H1 (cell line): ENCODE measurements at regions not wholly inside any gene's neighbourhood (a gene's known extent, or its start where the extent isn't known, plus 50 kb on each side); places are given as distances from the start of the nearest gene placed in this dataset.

Source experiments
- EZH2 ChIP-seq: fragments of 200-600 bp; sonication (generic); IDR thresholded peaks from 2 replicates; pipeline ENCODE4 v1.7.1; 2012; ENCODE audit warnings: low read depth, mild to moderate bottlenecking, moderate library complexity, low read length, inconsistent platforms; ENCODE audit not compliant: severe bottlenecking
- TF ChIP-seq, protein P1 (sequence below), 3 experiments: IDR thresholded peaks; 1 replicate in 2 of 3; 2 replicates in 1 of 3; pipeline versions ENCODE4 v1.5.1 to v1.6.1; 2011; ENCODE audit warnings: low read length in 3 of 3, mild to moderate bottlenecking in 3 of 3, inconsistent platforms in 2 of 3, low read depth in 1 of 3, moderate library complexity in 1 of 3; ENCODE audit not compliant: insufficient read depth in 1 of 3; ENCODE audit errors: control extremely low read depth in 1 of 3

DNA sequence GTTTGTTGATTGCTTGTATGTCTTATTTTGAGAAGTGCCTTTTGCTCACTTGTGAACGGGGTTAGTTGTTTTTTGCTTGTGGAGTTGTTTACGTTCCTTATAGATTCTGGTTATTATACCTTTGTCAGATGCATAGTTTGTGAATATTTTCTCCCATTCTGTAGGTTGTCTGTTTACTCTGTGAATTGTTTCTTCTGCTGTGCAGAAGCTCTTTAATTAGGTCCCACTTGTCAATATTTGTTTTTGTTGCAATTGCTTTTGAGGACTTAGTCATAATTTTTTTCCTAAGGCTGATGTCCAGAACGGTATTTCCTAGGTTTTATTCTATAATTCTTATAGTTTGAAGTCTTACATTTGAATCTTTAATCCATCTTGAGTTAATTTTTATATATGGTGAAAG, 285.3 kb upstream of the GADL1 start:
- TF ChIP-seq, protein P1, sequence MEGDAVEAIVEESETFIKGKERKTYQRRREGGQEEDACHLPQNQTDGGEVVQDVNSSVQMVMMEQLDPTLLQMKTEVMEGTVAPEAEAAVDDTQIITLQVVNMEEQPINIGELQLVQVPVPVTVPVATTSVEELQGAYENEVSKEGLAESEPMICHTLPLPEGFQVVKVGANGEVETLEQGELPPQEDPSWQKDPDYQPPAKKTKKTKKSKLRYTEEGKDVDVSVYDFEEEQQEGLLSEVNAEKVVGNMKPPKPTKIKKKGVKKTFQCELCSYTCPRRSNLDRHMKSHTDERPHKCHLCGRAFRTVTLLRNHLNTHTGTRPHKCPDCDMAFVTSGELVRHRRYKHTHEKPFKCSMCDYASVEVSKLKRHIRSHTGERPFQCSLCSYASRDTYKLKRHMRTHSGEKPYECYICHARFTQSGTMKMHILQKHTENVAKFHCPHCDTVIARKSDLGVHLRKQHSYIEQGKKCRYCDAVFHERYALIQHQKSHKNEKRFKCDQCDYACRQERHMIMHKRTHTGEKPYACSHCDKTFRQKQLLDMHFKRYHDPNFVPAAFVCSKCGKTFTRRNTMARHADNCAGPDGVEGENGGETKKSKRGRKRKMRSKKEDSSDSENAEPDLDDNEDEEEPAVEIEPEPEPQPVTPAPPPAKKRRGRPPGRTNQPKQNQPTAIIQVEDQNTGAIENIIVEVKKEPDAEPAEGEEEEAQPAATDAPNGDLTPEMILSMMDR (IDR thresholded peaks at IDR 0.05; ENCODE audit: control extremely low read depth in 1 of 3, insufficient read depth in 1 of 3, low read depth in 1 of 3, low read length in 3 of 3), result no peak
- no peak for TF ChIP-seq EZH2
